Osteoblast (primary cell): ENCODE measurements at regions not wholly inside any gene's neighbourhood (a gene's known extent, or its start where the extent isn't known, plus 50 kb on each side); places are given as distances from the start of the nearest gene placed in this dataset.

Source experiments
- DNase-seq: peaks from one replicate; pipeline ENCODE4 v3.0.0; 2011; ENCODE audit warnings: low spot score, mixed read lengths; ENCODE audit not compliant: insufficient read length; ENCODE audit errors: missing footprints
- H2AFZ ChIP-seq: 2 replicates; pipeline ENCODE4 v1.6.0; 2011; ENCODE audit warnings: mild to moderate bottlenecking, low read length
- H3K27ac ChIP-seq: 2 replicates; pipeline ENCODE4 v1.5.1; 2011; ENCODE audit warnings: mild to moderate bottlenecking, low read depth, low read length, moderate library complexity
- H3K27me3 ChIP-seq: 2 replicates; pipeline ENCODE4 v1.6.0; 2012; ENCODE audit warnings: mild to moderate bottlenecking, control low read depth, inconsistent platforms, low read length, moderate library complexity; ENCODE audit not compliant: insufficient read depth
- H3K36me3 ChIP-seq: 2 replicates; pipeline ENCODE4 v1.5.1; 2011; ENCODE audit warnings: mild to moderate bottlenecking, low read length, control low read depth, moderate library complexity; ENCODE audit not compliant: insufficient read depth
- H3K4me1 ChIP-seq: 2 replicates; pipeline ENCODE4 v1.5.1; 2011; ENCODE audit warnings: mild to moderate bottlenecking, low read length, control low read depth, moderate library complexity; ENCODE audit not compliant: insufficient read depth
- H3K4me2 ChIP-seq: 2 replicates; pipeline ENCODE4 v1.6.0; 2011; ENCODE audit warnings: mild to moderate bottlenecking, low read length; ENCODE audit not compliant: insufficient read depth
- H3K4me3 ChIP-seq: fragments of 200-600 bp; sonication (generic); 3 replicates; pipeline ENCODE4 v1.5.1; 2012; ENCODE audit warnings: mild to moderate bottlenecking, low read length, inconsistent platforms; ENCODE audit not compliant: insufficient read depth
- H3K79me2 ChIP-seq: 2 replicates; pipeline ENCODE4 v1.6.0; 2012; ENCODE audit warnings: mild to moderate bottlenecking, low read length, control low read depth, inconsistent platforms; ENCODE audit not compliant: insufficient read depth
- H3K9me3 ChIP-seq: 2 replicates; pipeline ENCODE4 v1.5.1; 2011; ENCODE audit warnings: low read depth, low read length, control low read depth
- H4K20me1 ChIP-seq: 2 replicates; pipeline ENCODE4 v1.6.0; 2012; ENCODE audit warnings: mild to moderate bottlenecking, low read length, control low read depth; ENCODE audit not compliant: insufficient read depth
- TF ChIP-seq, protein P1 (sequence below): IDR thresholded peaks from 2 replicates; pipeline ENCODE4 v1.5.1; 2011; ENCODE audit warnings: mild to moderate bottlenecking, low read depth, low read length, moderate library complexity; ENCODE audit errors: extremely low read depth

DNA sequence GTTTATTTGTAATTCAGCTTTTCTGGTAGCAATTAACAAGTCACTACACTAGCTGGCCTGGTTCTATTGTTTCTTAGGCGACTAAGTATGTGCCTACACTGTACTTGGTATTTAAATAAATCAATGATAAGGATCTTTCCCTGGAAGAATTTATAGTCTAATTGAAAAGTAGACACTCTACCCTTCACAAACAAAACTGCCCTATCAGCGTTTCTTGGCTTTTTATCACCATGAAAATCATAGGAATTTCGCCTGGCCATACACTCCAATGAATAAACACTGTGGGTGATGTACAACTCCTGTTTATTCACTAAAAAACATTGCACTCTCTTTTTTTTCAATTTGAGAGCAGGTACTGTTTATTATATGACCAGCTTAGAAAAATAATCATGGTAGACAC is 702.9 kb upstream of the ADGRL2 start:
- Histone ChIP-seq H3K79me2 (no peaks in the 10 kb centered on the region), H4K20me1 (no peaks in the 10 kb centered on the region), H2AFZ (no peak overlapping the region), H3K27ac (no peak overlapping the region), H3K9me3 (no peaks in the 10 kb centered on the region), H3K4me1 (no peaks in the 10 kb centered on the region), H3K4me2 (no peak overlapping the region), H3K36me3 (no peaks in the 10 kb centered on the region), H3K27me3 (no peaks in the 10 kb centered on the region), H3K4me3 (no peak overlapping the region)
- TF ChIP-seq, protein P1, sequence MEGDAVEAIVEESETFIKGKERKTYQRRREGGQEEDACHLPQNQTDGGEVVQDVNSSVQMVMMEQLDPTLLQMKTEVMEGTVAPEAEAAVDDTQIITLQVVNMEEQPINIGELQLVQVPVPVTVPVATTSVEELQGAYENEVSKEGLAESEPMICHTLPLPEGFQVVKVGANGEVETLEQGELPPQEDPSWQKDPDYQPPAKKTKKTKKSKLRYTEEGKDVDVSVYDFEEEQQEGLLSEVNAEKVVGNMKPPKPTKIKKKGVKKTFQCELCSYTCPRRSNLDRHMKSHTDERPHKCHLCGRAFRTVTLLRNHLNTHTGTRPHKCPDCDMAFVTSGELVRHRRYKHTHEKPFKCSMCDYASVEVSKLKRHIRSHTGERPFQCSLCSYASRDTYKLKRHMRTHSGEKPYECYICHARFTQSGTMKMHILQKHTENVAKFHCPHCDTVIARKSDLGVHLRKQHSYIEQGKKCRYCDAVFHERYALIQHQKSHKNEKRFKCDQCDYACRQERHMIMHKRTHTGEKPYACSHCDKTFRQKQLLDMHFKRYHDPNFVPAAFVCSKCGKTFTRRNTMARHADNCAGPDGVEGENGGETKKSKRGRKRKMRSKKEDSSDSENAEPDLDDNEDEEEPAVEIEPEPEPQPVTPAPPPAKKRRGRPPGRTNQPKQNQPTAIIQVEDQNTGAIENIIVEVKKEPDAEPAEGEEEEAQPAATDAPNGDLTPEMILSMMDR = no peak
- DNase-seq = no peak

DNA sequence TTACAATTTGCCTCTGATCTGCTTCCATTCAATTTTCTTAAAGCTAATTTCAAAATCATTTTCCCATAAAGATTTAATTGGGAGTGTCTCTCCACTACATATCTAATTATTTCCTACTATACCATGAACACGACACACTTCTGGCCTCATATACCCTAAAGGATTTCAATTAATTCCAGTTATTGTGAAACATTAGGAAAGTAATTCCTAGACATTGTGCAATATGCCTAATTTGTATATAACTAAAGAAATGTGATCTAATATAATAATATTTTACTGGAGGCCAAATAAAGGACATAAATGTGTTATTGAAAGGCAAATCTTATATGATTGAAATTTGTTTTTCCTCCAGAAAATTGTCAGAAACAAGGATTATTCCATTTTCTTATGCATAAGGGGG is 727.2 kb upstream of the ADGRL2 start:
- H3K9me3 ChIP-seq = no peaks in the 10 kb centered on the region
- H3K27ac ChIP-seq = no peak overlapping the region
- H3K27me3 ChIP-seq = no peaks in the 10 kb centered on the region
- H3K4me2 ChIP-seq = no peak overlapping the region
- H3K4me3 ChIP-seq = no peak overlapping the region
- no peaks in the 10 kb centered on the region for H4K20me1 ChIP-seq
- H3K4me1 ChIP-seq = no peaks in the 10 kb centered on the region
- no peaks in the 10 kb centered on the region for H3K79me2 ChIP-seq
- no peaks in the 10 kb centered on the region for H3K36me3 ChIP-seq
- no peak overlapping the region for H2AFZ ChIP-seq
- TF ChIP-seq, protein P1 = no peak
- no peak for DNase-seq

DNA sequence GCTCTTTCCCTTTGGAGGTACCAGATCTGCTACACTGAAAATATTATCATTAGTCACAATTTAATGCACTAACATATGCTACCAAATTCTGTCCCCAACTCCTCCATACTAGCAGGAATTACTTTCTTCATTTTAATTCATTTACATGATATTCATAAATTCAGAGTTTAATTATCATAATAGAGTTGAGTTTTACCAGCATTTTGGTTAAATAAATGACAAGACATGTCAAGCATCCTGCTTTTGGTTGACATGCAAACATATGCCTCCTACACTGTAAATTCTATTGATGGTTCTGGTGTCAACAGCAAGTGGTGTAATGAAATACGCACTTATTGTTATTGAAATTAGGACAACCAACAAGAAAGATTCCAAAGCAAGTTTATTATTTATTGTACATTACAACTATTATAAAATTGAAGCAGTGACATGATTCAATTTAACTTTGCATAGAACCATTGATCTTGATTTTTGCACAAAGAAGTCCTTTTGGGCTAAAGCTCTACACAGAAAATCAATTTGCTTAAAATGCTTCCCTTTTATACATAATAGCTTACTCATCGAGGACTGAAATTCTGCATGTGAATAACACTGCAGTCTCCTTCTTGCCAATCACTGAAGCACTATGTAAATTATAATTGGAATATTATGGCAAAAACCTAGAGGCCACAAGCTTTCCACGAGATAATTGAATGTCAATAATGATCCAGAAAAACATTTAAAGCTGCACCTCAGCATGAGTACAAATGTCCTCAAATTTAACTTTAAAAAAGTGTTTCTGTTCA is 728.6 kb upstream of the ADGRL2 start:
- Histone ChIP-seq H3K36me3 (no peaks in the 10 kb centered on the region), H4K20me1 (no peaks in the 10 kb centered on the region), H3K27me3 (no peaks in the 10 kb centered on the region), H2AFZ (no peak overlapping the region), H3K9me3 (no peaks in the 10 kb centered on the region), H3K4me1 (no peaks in the 10 kb centered on the region), H3K4me2 (no peak overlapping the region), H3K4me3 (no peak overlapping the region), H3K79me2 (no peaks in the 10 kb centered on the region), H3K27ac (no peak overlapping the region)
- no peak for DNase-seq
- TF ChIP-seq, protein P1 = no peak

DNA sequence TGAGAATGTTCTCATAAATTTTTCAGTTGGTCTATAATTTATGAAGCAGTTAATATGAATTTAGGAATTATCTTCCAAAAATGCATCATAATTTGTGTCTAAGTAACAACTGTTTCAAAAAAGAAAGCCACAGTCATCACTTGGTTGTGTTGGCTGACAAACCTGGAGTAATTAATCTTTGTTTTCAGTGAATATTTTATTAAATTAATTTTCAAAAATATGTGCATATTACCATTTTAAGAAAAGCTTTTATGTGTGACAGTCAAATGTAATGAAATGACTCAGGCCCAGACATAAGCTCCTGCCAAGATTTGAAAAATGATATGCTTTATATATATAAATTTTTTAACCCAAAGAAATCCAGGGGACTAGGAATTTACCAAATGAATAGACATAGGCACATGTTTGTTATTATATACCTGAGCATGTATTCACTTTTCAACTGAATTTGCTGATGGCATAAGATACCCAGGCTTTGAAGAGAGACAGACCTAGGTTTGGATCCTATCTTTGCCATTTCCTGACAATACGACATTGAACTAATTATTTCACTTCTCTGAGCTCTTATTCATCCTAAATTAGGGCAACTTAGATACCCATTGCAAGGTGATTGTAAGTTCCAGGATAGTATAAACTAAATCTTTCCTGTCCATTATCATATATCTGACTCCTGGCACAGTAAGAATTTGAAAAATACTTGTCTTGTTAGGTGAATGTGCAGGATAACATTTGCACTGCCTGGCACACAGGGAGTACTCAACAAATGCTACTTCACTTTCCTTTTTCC is 729.5 kb upstream of the ADGRL2 start:
- H4K20me1 ChIP-seq = no peaks in the 10 kb centered on the region
- no peak overlapping the region for H3K4me3 ChIP-seq
- no peaks in the 10 kb centered on the region for H3K27me3 ChIP-seq
- TF ChIP-seq, protein P1 = no peak
- H3K36me3 ChIP-seq = no peaks in the 10 kb centered on the region
- no peaks in the 10 kb centered on the region for H3K79me2 ChIP-seq
- no peak overlapping the region for H3K4me2 ChIP-seq
- H3K9me3 ChIP-seq = no peaks in the 10 kb centered on the region
- H3K4me1 ChIP-seq = no peaks in the 10 kb centered on the region
- no peak overlapping the region for H2AFZ ChIP-seq
- H3K27ac ChIP-seq = no peak overlapping the region
- no peak for DNase-seq
